CD4-positive, alpha-beta T cell (primary cell): ENCODE measurements at regions not wholly inside any gene's neighbourhood (a gene's known extent, or its start where the extent isn't known, plus 50 kb on each side); places are given as distances from the start of the nearest gene placed in this dataset.

Experiments
- ATAC-seq: fragments of 200-7000 bp; cut with Tn5 transposase; one replicate; pipeline ENCODE4 v1.10.0; 2022; ENCODE audit warnings: mild to moderate bottlenecking; ENCODE audit not compliant: poor library complexity
- CTCF ChIA-PET: fragments of 350-600 bp; sonication (Branson Sonifier 250); formaldehyde crosslinking; loops from one replicate; lab custom pipeline; 2021; ENCODE audit warnings: antibody characterized with exemption, inconsistent platforms; lab: Charles Lee
- POLR2A ChIA-PET: fragments of 350-600 bp; sonication (Branson Sonifier 250); formaldehyde crosslinking; loops from one replicate; lab custom pipeline; 2021; ENCODE audit warnings: antibody characterized with exemption, inconsistent platforms; lab: Charles Lee
- DNase-seq, 14 experiments: peaks; one replicate each; pipeline ENCODE4 v3.0.0-alpha.2; 2013 to 2020; ENCODE audit warnings: mixed read lengths in 2 of 14
- H3K27ac ChIP-seq, 2 donors: one replicate each; pipeline versions ENCODE4 v1.5.1 to v1.7.0; 2013; ENCODE audit warnings: low read length in 2 of 2, low read depth in 1 of 2, mild to moderate bottlenecking in 1 of 2
- H3K27me3 ChIP-seq, 2 experiments: 1 replicate in 1 of 2; 2 replicates in 1 of 2; pipeline versions ENCODE4 v1.6.1 to v1.7.0; 2013; ENCODE audit warnings: low read length in 2 of 2, control low read depth in 1 of 2, mild to moderate bottlenecking in 1 of 2, moderate library complexity in 1 of 2; ENCODE audit not compliant: insufficient read depth in 2 of 2, control insufficient read depth in 1 of 2
- H3K36me3 ChIP-seq: one replicate; pipeline ENCODE4 v1.6.1; 2013; ENCODE audit warnings: low read length, control low read depth; ENCODE audit not compliant: insufficient read depth
- H3K4me1 ChIP-seq: one replicate; pipeline ENCODE4 v1.6.1; 2013; ENCODE audit warnings: low read length, control low read depth; ENCODE audit not compliant: insufficient read depth
- H3K4me3 ChIP-seq: one replicate; pipeline ENCODE4 v1.5.1; 2013; ENCODE audit warnings: mild to moderate bottlenecking, low read length, moderate library complexity
- H3K9me3 ChIP-seq, 2 experiments: 1 replicate in 1 of 2; 2 replicates in 1 of 2; pipeline versions ENCODE4 v1.6.1 to v1.7.0; 2013; ENCODE audit warnings: low read length in 2 of 2, mild to moderate bottlenecking in 2 of 2, control low read depth in 1 of 2, moderate library complexity in 1 of 2; ENCODE audit not compliant: control insufficient read depth in 1 of 2, insufficient read depth in 1 of 2
- H3K27ac Mint-ChIP-seq: one replicate; pipeline ENCODE4 v1.8.0; 2020; ENCODE audit warnings: mixed read lengths
- H3K27me3 Mint-ChIP-seq: one replicate; pipeline ENCODE4 v1.8.0; 2021; ENCODE audit warnings: mixed read lengths
- H3K36me3 Mint-ChIP-seq: one replicate; pipeline ENCODE4 v1.8.0; 2021; ENCODE audit warnings: low read depth, mixed read lengths
- H3K4me1 Mint-ChIP-seq: one replicate; pipeline ENCODE4 v1.8.0; 2021; ENCODE audit warnings: low read depth, mixed read lengths
- H3K4me3 Mint-ChIP-seq: one replicate; pipeline ENCODE4 v1.8.0; 2020; ENCODE audit warnings: mild to moderate bottlenecking, mixed read lengths
- H3K9me3 Mint-ChIP-seq: one replicate; pipeline ENCODE4 v1.8.0; 2020; ENCODE audit warnings: mixed read lengths
- intact Hi-C, 2 experiments: fragments of 100-400 bp; cut with DNase I in 1 of 2; cut with micrococcal nuclease in 1 of 2; formaldehyde crosslinking; loops; one replicate each; pipeline versions ENCODE4 v1.15.1 to v1.9.0; 2023 to 2025; cut with DNase I, micrococcal nuclease
- TF ChIP-seq, protein P1 (sequence below): fragments of 200-600 bp; IDR thresholded peaks from one replicate; pipeline ENCODE4 v1.8.0; 2022; ENCODE audit warnings: antibody characterized with exemption, mild to moderate bottlenecking

DNA sequence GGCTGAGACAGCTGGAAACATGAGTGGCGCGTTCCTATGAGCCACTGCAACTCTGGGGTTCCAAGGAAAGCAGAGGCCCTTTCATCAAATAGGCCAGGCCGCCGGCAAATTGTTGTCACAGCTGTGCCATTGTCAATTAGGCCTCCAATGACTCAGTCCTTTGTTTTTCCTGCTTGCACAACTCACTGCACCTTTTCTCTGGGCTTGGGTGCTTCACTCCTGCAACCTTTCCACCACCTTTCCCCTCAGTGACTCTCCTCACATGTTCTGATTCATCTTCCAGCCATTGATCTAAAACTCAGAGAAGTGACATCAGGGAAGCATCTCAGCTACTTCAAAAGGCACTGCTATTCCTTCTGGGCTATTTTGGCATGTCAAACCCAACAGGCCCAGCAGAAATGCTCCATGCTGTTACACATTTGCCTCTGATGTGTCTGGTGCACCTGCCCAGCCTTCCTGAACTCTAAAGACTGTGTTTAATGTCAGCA, 653.7 kb downstream of the NR2F1-AS1 start:
- TF ChIP-seq, protein P1, sequence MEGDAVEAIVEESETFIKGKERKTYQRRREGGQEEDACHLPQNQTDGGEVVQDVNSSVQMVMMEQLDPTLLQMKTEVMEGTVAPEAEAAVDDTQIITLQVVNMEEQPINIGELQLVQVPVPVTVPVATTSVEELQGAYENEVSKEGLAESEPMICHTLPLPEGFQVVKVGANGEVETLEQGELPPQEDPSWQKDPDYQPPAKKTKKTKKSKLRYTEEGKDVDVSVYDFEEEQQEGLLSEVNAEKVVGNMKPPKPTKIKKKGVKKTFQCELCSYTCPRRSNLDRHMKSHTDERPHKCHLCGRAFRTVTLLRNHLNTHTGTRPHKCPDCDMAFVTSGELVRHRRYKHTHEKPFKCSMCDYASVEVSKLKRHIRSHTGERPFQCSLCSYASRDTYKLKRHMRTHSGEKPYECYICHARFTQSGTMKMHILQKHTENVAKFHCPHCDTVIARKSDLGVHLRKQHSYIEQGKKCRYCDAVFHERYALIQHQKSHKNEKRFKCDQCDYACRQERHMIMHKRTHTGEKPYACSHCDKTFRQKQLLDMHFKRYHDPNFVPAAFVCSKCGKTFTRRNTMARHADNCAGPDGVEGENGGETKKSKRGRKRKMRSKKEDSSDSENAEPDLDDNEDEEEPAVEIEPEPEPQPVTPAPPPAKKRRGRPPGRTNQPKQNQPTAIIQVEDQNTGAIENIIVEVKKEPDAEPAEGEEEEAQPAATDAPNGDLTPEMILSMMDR: no peak
- Mint-ChIP-seq H3K27ac (no peak overlapping the region), H3K36me3 (no peaks in the 10 kb centered on the region), H3K4me1 (no peaks in the 10 kb centered on the region), H3K27me3 (no peaks in the 10 kb centered on the region), H3K9me3 (peaks cover 2% of the 10 kb centered on the region), H3K4me3 (no peak overlapping the region)
- CTCF ChIA-PET: no interaction called here
- H3K36me3 ChIP-seq: no peaks in the 10 kb centered on the region
- no peak for DNase-seq
- no peak for ATAC-seq
- intact Hi-C loops: no loop called here
- H3K9me3 ChIP-seq: no peaks in the 10 kb centered on the region
- no peaks in the 10 kb centered on the region for H3K27me3 ChIP-seq
- H3K27ac ChIP-seq: no peak overlapping the region
- no peaks in the 10 kb centered on the region for H3K4me1 ChIP-seq
- POLR2A ChIA-PET: no interaction called here
- H3K4me3 ChIP-seq: no peak overlapping the region

DNA sequence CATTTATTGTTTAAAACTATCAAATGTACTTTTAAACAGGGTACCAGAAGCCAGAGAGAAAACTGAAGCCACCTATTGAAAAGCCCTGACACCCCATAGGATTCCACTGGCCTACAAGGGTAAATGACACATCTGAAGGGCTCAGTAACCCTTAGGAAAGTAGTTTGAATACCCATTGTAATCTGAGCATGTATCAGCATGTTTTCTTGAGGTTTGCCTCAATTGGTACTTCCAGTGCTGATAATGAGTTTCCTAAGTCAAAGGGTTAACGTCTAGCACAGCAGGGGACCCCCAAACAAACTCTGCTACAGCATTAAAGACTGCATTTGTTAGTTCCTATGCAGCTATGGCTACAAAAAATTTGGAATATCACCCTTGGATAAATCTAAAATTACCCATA, 657.1 kb downstream of the NR2F1-AS1 start:
- intact Hi-C loops: no loop called here
- no peaks in the 10 kb centered on the region for H3K36me3 Mint-ChIP-seq
- POLR2A ChIA-PET: no interaction called here
- H3K4me1 Mint-ChIP-seq: no peaks in the 10 kb centered on the region
- Histone ChIP-seq H3K4me1 (no peaks in the 10 kb centered on the region), H3K27me3 (no peaks in the 10 kb centered on the region), H3K27ac (no peak overlapping the region), H3K36me3 (no peaks in the 10 kb centered on the region), H3K9me3 (no peaks in the 10 kb centered on the region), H3K4me3 (no peak overlapping the region)
- no peak overlapping the region for H3K27ac Mint-ChIP-seq
- no peaks in the 10 kb centered on the region for H3K27me3 Mint-ChIP-seq
- TF ChIP-seq, protein P1: no peak
- peaks cover 5% of the 10 kb centered on the region for H3K9me3 Mint-ChIP-seq
- DNase-seq (no peak), ATAC-seq (no peak)
- H3K4me3 Mint-ChIP-seq: no peak overlapping the region
- CTCF ChIA-PET: no interaction called here

GRCh38 chr5:92922231-92922967, 658.6 kb downstream of the NR2F1-AS1 start:
- Histone ChIP-seq H3K9me3 (no peaks in the 10 kb centered on the region), H3K27ac (no peak overlapping the region), H3K36me3 (no peaks in the 10 kb centered on the region), H3K27me3 (no peaks in the 10 kb centered on the region), H3K4me1 (no peaks in the 10 kb centered on the region), H3K4me3 (no peak overlapping the region)
- no peaks in the 10 kb centered on the region for H3K27me3 Mint-ChIP-seq
- no peaks in the 10 kb centered on the region for H3K4me1 Mint-ChIP-seq
- H3K36me3 Mint-ChIP-seq: no peaks in the 10 kb centered on the region
- intact Hi-C loops: no loop called here
- DNase-seq: no peak
- no peak for ATAC-seq
- ChIA-PET CTCF (no interaction called here), POLR2A (no interaction called here)
- H3K4me3 Mint-ChIP-seq: no peak overlapping the region
- TF ChIP-seq, protein P1: no peak
- no peak overlapping the region for H3K27ac Mint-ChIP-seq
- peaks cover 5% of the 10 kb centered on the region for H3K9me3 Mint-ChIP-seq
